H54 (cell line): ENCODE measurements at regions not wholly inside any gene's neighbourhood (a gene's known extent, or its start where the extent isn't known, plus 50 kb on each side); places are given as distances from the start of the nearest gene placed in this dataset.

Source experiments
- DNase-seq: peaks from one replicate; pipeline ENCODE4 v3.0.0; 2011; ENCODE audit warnings: low spot score, mixed read lengths; ENCODE audit not compliant: insufficient read length
- FAIRE-seq: peaks from 3 replicates; lab custom pipeline; 2011; peaks lifted over from hg19 to GRCh38; lab: Jason Lieb, UNC
- POLR2A ChIP-seq: IDR thresholded peaks from 2 replicates; pipeline ENCODE4 v1.6.1; 2011; ENCODE audit warnings: low read depth, mild to moderate bottlenecking, low read length

- DNase-seq (no peak), FAIRE-seq (no peak)
- no peak for TF ChIP-seq POLR2A
Measured at GRCh38 chrX:4193500-4194155, 480.2 kb upstream of the PRKX start.

- DNase-seq (no peak), FAIRE-seq (no peak)
- no peak for TF ChIP-seq POLR2A
Measured at GRCh38 chrX:4186331-4186730, 472.9 kb upstream of the PRKX start.

GRCh38 chrX:4185086-4185485, 471.6 kb upstream of the PRKX start:
- no peak for DNase-seq
- no peak for FAIRE-seq
- no peak for TF ChIP-seq POLR2A

- DNase-seq = no peak
- no peak for FAIRE-seq
- TF ChIP-seq POLR2A = no peak
Measured at GRCh38 chrX:4182408-4182806, 469.0 kb upstream of the PRKX start.

- FAIRE-seq (no peak), DNase-seq (no peak)
- no peak for TF ChIP-seq POLR2A
Measured at GRCh38 chrX:4181782-4182407, 468.4 kb upstream of the PRKX start.

GRCh38 chrX:4179031-4179430, 465.6 kb upstream of the PRKX start:
- no peak for TF ChIP-seq POLR2A
- DNase-seq (no peak), FAIRE-seq (no peak)

- DNase-seq = no peak
- no peak for FAIRE-seq
- no peak for TF ChIP-seq POLR2A
Measured at GRCh38 chrX:4175221-4175620, 461.8 kb upstream of the PRKX start.

GRCh38 chrX:4173743-4174142, 460.3 kb upstream of the PRKX start:
- no peak for DNase-seq
- no peak for FAIRE-seq
- no peak for TF ChIP-seq POLR2A

- FAIRE-seq (no peak), DNase-seq (no peak)
- TF ChIP-seq POLR2A = no peak
Measured at GRCh38 chrX:4151798-4152197, 438.3 kb upstream of the PRKX start.

- DNase-seq (no peak), FAIRE-seq (no peak)
- TF ChIP-seq POLR2A = no peak
Measured at GRCh38 chrX:4150259-4150658, 436.8 kb upstream of the PRKX start.

- no peak for FAIRE-seq
- no peak for DNase-seq
- no peak for TF ChIP-seq POLR2A
Measured at GRCh38 chrX:4129626-4130025, 416.2 kb upstream of the PRKX start.

GRCh38 chrX:4118666-4119530, 405.4 kb upstream of the PRKX start:
- no peak for TF ChIP-seq POLR2A
- FAIRE-seq (no peak), DNase-seq (no peak)

- no peak for TF ChIP-seq POLR2A
- DNase-seq (no peak), FAIRE-seq (no peak)
Measured at GRCh38 chrX:4110964-4111363, 397.5 kb upstream of the PRKX start.

GRCh38 chrX:4094926-4095325, 381.5 kb upstream of the PRKX start:
- DNase-seq = no peak
- FAIRE-seq = no peak
- TF ChIP-seq POLR2A = no peak
